Left lobe of liver (tissue), 2 donors: ENCODE measurements at regions not wholly inside any gene's neighbourhood (a gene's known extent, or its start where the extent isn't known, plus 50 kb on each side); places are given as distances from the start of the nearest gene placed in this dataset.

ENCODE experiments used
- ATAC-seq: fragments of 200-7000 bp; cut with Tn5 transposase; one replicate; pipeline ENCODE4 v1.9.1; 2020; ENCODE audit warnings: mild to moderate bottlenecking, moderate library complexity
- DNase-seq: peaks from one replicate; pipeline ENCODE4 v3.0.0-alpha.2; 2020; ENCODE audit warnings: low spot score
- donor health status: DM: no; HTN: no; CAD: no; lungs with moderate emphysema.
- donor health status: DM: no; HTN: yes; CAD: no.

GRCh38 chr1:98217601-98218000, 296.8 kb upstream of the DPYD start:
- DNase-seq: no peak
- ATAC-seq: no peak

- ATAC-seq (no peak), DNase-seq (no peak)
These were observed 295.5 kb upstream of the DPYD start for GRCh38 chr1:98216304-98216703.

- ATAC-seq: no peak
- DNase-seq: no peak
These were observed 290.5 kb upstream of the DPYD start for GRCh38 chr1:98211271-98211845.

- ATAC-seq (no peak), DNase-seq (no peak)
These were observed 289.7 kb upstream of the DPYD start for GRCh38 chr1:98210563-98210962.

- ATAC-seq: no peak
- DNase-seq: no peak
These were observed 289.2 kb upstream of the DPYD start for GRCh38 chr1:98210064-98210463.

GRCh38 chr1:98205291-98206017, 284.6 kb upstream of the DPYD start:
- DNase-seq: no peak
- ATAC-seq: no peak

GRCh38 chr1:98203466-98203865, 282.6 kb upstream of the DPYD start:
- DNase-seq: no peak

GRCh38 chr1:98201666-98202081, 280.8 kb upstream of the DPYD start:
- no peak for ATAC-seq
- no peak for DNase-seq

More at GRCh38 chr1:98203466-98203865, 282.6 kb upstream of the DPYD start:
- ATAC-seq: no peak

GRCh38 chr1:98197356-98197755, 276.5 kb upstream of the DPYD start:
- DNase-seq (no peak), ATAC-seq (no peak)

- DNase-seq (no peak), ATAC-seq (no peak)
These were observed 275.2 kb upstream of the DPYD start for GRCh38 chr1:98196012-98196411.

- ATAC-seq (no peak), DNase-seq (no peak)
These were observed 267.9 kb upstream of the DPYD start for GRCh38 chr1:98188774-98189173.

GRCh38 chr1:98184856-98185255, 264.0 kb upstream of the DPYD start:
- DNase-seq: no peak
- ATAC-seq: no peak

- DNase-seq: no peak
- no peak for ATAC-seq
These were observed 260.4 kb upstream of the DPYD start for GRCh38 chr1:98181036-98181764.

- ATAC-seq (no peak), DNase-seq (no peak)
These were observed 258.4 kb upstream of the DPYD start for GRCh38 chr1:98179151-98179773.

- ATAC-seq: no peak
- DNase-seq: no peak
These were observed 256.9 kb upstream of the DPYD start for GRCh38 chr1:98177751-98178150.

GRCh38 chr1:98176936-98177335, 256.1 kb upstream of the DPYD start:
- DNase-seq (no peak), ATAC-seq (no peak)

- DNase-seq: no peak
These were observed 255.6 kb upstream of the DPYD start for GRCh38 chr1:98176414-98176813.

GRCh38 chr1:98172578-98172977, 251.7 kb upstream of the DPYD start:
- DNase-seq (no peak), ATAC-seq (no peak)

More at GRCh38 chr1:98176414-98176813, 255.6 kb upstream of the DPYD start:
- no peak for ATAC-seq

- no peak for ATAC-seq
- DNase-seq: no peak
These were observed 251.2 kb upstream of the DPYD start for GRCh38 chr1:98172022-98172421.

- ATAC-seq: no peak
- DNase-seq: no peak
These were observed 243.7 kb upstream of the DPYD start for GRCh38 chr1:98164509-98164908.

- ATAC-seq (no peak), DNase-seq (no peak)
These were observed 236.9 kb upstream of the DPYD start for GRCh38 chr1:98157524-98158313.
